NCI-H1436 (cell line): ENCODE measurements at regions not wholly inside any gene's neighbourhood (a gene's known extent, or its start where the extent isn't known, plus 50 kb on each side); places are given as distances from the start of the nearest gene placed in this dataset.
"Not testable (repeated sequence)": the region's sequence is repeated elsewhere in the genome, so short reads cannot be mapped to it uniquely, and the experiment has no call there.

ENCODE experiments used
- DNase-seq: peaks from one replicate; lab custom pipeline; 2025; lab: John Stamatoyannopoulos, UW

DNA sequence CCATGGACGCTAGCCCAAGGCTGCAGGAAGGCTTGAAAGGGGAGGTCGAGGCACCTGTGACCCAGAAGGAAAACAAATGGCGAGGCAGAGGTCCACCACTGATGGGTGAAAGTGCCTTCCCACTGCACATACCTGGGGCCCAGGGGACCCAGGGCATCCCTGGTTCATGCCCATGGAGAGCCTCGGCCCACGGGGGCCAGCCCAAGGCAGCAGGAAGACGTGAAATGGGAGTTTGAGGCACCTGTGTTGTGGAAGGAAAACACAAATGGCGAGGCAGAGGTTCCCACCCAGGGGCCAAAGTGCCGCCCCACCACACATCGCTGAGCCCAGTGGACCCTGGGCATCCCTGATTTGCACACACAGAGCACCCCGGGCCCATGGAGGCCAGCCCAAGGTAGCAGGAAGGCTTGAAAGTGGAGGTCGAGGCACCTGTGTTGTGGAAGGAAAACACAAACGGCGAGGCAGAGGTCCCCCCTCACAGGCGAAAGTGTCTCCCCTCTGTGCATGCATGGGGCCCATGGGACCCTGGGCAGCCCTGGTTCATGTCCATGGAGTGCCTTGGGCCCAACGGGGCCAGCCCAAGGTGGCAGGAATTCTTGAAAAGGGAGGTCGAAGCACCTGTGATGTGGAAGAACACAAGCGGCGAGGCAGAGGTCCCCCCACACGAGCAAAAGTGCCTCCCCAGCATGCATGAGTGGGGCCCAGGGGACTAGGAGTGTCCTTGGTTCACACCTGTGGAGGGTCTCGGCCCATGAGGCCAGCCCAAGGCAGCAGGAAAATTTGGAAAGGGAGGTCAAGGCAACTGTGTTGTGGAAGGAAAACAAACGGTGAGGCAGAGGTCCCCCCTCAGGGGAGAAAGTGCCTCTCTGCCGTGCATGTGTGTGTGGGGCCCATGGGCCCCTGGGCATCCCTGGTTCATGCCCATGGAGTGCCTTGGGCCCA, 383.3 kb downstream of the ALG10 start:
- DNase-seq = no peak

DNA sequence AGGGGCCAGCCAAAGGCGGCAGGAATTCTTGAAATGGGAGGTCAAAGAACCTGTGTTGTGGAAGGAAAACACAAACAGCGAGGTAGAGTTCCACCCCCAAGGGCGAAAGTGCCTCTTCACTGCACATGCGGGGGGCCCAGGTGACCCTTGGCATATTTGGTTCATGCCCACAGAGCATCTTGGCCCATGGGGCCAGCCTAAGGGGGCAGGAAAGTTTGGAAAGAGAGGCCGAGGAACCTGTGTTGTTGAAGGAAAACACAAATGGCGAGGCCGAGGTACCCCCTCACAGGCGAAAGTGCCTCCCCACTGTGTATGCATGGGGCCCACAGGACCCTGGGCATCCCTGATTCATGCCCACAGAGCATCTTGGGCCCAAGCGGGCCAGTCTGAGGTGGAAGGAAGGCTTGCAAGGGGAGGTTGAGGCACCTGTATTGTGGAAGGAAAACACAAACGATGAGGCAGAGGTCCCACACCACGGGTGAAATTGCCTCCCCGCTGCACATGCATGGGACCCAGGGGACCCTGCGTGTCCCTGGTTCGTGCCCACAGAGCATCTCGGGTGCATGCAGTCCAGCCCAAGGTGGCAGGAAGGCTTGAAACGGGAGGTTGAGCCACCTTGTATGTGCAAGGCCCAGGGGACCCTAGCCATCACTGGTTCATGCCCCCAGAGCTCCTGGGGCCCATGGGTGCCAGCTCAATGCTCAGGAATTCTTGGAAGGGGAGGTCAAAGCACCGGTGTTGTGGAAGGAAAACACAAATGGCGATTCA, 384.1 kb downstream of the ALG10 start:
- DNase-seq = no peak

DNA sequence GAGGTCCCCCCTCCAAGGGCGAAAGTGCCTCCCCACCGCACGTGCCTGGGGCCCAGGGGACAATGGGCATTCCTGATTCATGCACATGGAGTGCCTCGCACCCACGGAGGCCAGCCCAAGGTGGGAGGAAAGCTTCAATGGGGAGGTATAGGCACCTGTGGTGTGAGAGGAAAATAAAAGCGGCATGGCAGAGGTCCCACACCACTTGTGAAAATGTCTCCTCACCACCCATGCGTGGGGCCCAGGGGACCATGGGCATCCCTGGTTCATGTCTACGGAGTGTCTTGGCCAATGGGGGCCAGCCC, 384.7 kb downstream of the ALG10 start:
- DNase-seq = no peak

DNA sequence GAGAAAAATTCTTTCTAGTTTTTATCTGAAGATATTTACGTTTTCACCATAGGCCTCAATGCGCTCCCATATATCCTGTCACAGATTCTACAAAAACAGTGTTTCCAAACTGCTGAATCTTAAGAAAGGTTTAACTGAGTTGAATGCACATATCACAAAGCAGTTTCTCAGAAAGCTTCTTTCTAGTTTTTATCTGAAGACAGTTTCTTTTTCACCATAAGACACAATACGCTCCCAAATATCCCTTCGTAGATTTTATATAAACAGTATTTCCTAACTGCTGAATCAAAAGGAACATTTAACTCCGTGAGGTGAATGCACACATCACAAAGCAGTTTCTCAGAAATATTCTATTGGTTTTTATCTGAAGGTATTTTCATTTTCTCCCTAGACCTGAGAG, 385.5 kb downstream of the ALG10 start:
- DNase-seq = no peak

DNA sequence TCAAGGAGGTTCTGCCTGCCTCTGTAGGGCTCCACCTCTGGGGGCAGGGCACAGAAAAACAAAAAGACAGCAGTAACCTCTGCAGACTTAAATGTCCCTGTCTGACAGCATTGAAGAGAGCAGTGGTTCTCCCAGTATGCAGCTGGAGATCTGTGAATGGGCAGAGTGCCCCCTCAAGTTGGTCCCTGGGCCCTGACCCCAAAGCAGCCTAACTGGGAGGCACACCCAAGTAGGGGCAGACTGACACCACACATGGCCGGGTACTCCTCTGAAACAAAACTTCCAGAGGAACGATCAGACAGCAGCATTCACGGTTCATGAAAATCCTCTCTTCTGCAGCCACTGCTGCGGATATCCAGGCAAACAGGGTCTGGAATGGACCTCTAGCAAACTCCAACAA, 409.2 kb downstream of the ALG10 start:
- not testable (repeated sequence) for DNase-seq
